AG04449 (cell line): ENCODE measurements at regions not wholly inside any gene's neighbourhood (a gene's known extent, or its start where the extent isn't known, plus 50 kb on each side); places are given as distances from the start of the nearest gene placed in this dataset.

Source experiments
- CTCF ChIA-PET: fragments of 350-600 bp; formaldehyde crosslinking; extraction: SDS; loops from one replicate; lab custom pipeline; 2021; ENCODE audit warnings: antibody characterized with exemption; lab: Yijun Ruan, JAX
- POLR2A ChIA-PET: fragments of 400-600, 350-600 bp; formaldehyde crosslinking; extraction: SDS; loops from one replicate; lab custom pipeline; 2020; ENCODE audit warnings: antibody characterized with exemption, inconsistent platforms; lab: Yijun Ruan, JAX
- DNase-seq: peaks from one replicate; pipeline ENCODE4 v3.0.0-alpha.2; 2010; ENCODE audit warnings: low read depth, low spot score
- H3K4me3 ChIP-seq: 2 replicates; pipeline ENCODE4 v1.5.1; 2011; ENCODE audit warnings: low read depth, mild to moderate bottlenecking, control low read depth, low read length
- TF ChIP-seq, protein P1 (sequence below): IDR thresholded peaks from one replicate; pipeline ENCODE4 v1.5.1; 2011; ENCODE audit warnings: mild to moderate bottlenecking, moderate library complexity, low read length, control low read depth, inconsistent platforms; ENCODE audit not compliant: insufficient read depth; ENCODE audit errors: missing control alignments

DNA sequence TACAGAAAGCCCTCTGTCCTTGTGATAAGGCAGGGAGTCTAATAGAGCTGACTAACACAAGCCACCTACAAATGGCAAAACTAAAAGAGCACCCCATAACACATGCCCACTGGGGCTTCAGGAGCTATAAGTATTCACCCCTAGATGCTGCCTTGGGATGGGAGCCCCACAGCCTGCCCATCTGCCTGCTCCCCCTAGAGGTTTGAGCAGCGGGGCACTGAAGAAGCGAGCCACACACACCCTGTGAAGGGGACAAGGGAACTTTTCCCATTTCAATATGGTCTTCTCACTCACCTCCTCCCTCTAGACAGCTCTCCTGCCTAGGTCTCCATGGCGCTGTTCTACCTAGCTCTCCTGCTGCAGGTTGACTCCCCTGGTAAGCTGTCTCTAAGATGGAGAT lies 261.0 kb downstream of the SHQ1 start:
- H3K4me3 ChIP-seq = no peak overlapping the region
- TF ChIP-seq, protein P1, sequence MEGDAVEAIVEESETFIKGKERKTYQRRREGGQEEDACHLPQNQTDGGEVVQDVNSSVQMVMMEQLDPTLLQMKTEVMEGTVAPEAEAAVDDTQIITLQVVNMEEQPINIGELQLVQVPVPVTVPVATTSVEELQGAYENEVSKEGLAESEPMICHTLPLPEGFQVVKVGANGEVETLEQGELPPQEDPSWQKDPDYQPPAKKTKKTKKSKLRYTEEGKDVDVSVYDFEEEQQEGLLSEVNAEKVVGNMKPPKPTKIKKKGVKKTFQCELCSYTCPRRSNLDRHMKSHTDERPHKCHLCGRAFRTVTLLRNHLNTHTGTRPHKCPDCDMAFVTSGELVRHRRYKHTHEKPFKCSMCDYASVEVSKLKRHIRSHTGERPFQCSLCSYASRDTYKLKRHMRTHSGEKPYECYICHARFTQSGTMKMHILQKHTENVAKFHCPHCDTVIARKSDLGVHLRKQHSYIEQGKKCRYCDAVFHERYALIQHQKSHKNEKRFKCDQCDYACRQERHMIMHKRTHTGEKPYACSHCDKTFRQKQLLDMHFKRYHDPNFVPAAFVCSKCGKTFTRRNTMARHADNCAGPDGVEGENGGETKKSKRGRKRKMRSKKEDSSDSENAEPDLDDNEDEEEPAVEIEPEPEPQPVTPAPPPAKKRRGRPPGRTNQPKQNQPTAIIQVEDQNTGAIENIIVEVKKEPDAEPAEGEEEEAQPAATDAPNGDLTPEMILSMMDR = no peak
- CTCF ChIA-PET = interaction anchor here (0.7 kb wide), 1 partner anchor 9 kb away, joined by 3 read pairs; no protein-coding TSS in a partner anchor
- DNase-seq = no peak
- POLR2A ChIA-PET = no interaction called here

DNA sequence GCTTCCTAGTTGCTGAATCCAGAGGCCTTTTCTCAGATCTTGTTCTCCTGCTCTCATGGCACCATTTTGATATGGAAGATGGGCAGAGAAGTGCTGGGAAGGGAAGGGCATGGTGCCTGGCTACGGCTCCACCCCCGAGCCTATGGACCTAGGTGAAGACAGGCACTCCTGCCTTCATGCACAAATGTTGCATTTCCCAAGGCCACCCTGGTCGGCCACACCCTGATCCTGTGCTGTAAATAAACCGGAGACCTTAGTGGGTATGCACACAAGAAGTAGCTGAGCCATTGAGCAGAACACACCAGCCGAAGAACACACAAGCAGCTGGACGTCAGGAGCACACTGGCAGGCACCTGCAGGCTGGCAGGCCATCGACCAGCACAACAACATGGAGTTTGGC lies 261.6 kb downstream of the SHQ1 start:
- POLR2A ChIA-PET = no interaction called here
- CTCF ChIA-PET = no interaction called here
- no peak for DNase-seq
- TF ChIP-seq, protein P1 = no peak
- no peak overlapping the region for H3K4me3 ChIP-seq

DNA sequence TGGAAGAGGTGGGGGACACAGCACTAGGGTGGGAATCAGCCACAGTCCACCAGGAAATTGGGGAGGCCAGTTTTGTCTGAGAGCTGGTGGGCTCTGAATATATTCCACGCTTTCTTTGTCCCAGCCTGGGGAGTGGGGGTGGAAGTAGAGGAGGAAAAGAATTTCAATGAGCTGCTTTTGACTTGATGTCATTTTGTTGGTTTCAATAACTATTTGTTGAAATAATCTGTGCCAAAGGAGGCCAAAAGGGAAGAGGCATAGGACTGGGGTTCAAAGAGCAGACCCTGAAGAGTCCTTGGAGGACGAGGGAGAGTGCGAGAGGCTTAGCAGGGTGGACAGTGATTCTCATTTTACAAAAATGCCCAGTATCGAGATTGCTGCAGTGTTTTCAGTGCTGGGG lies 262.3 kb downstream of the SHQ1 start:
- H3K4me3 ChIP-seq = no peak overlapping the region
- ChIA-PET POLR2A (no interaction called here), CTCF (no interaction called here)
- TF ChIP-seq, protein P1 = no peak
- no peak for DNase-seq

DNA sequence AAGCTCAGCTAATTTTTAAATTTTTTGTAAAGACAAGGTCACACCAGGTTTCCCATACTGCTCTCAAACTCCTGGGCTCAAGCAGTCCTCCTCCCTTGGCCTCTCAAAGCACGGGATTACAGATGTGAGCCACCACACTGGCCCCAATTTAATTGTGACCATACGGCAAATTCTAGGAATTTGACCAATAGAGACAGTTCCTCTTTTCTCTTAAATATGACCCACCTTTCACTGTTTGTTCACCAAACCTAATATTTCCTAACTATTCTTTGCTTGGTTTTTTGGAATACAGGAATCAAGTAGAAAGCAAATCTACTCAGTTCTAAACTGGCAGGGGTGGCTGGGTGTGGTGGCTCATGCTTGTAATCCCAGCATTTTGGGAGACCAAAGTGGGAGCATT lies 264.0 kb downstream of the SHQ1 start:
- CTCF ChIA-PET = no interaction called here
- no peak overlapping the region for H3K4me3 ChIP-seq
- POLR2A ChIA-PET = no interaction called here

DNA sequence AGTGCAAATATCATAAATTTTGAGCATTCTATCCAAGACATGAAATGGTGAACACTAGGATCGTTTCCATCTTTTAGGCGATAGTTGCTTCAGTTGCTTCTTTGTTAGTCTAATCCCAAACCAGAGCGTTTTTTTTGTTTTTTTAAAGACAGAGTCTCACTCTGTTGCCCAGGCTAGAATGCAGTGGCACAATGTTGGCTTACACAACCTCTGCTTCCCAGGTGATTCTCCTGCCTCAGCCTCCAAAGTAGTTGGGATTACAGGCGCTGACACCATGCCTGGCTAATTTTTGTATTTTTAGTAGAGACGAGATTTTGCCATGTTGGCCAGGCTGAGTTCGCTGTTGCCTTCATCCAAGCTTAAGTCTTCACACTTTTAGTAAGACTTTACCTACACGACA lies 265.3 kb downstream of the SHQ1 start:
- TF ChIP-seq, protein P1 = no peak
- no peak overlapping the region for H3K4me3 ChIP-seq
- ChIA-PET POLR2A (no interaction called here), CTCF (no interaction called here)
- no peak for DNase-seq

More for the DNA sequence above, 264.0 kb downstream of the SHQ1 start:
- no peak for DNase-seq
- TF ChIP-seq, protein P1 = no peak

DNA sequence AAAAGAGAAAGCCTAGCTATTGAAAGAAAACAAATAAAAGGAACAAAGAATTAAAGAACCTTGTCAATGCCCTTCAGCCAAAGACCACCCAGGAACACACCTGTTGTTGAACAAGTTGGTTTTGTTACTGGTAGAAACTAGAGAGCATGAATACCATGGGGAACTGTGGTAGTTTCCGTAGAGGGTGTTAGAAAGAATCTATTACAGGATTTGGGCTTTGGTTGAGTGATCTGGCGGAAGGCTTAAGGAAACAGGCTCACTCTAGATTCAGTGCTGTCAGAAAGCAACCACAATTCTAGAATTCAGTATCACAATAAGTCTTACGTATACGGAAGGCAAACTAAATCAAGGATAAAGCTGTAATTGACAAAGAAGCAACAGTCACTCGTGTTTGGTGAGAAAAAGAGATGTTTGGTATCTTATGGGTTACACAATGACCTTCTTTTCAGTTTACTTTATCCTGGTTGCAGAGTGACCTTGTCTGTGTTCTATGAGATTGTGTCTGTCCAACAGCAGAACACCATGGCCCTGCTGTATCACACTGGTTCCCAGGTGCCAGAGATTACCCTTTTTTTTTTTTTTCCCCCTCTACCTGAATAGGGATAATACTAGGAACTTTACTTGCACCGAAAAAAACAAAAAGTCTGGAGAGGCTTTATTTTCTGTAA lies 265.9 kb downstream of the SHQ1 start:
- POLR2A ChIA-PET = no interaction called here
- no peak overlapping the region for H3K4me3 ChIP-seq
- TF ChIP-seq, protein P1 = no peak
- DNase-seq = no peak
- CTCF ChIA-PET = no interaction called here
